ENCODE measurements at regions not wholly inside any gene's neighbourhood (a gene's known extent, or its start where the extent isn't known, plus 50 kb on each side); places are given as distances from the start of the nearest gene placed in this dataset.

- TF ChIP-seq CTCF (conservative IDR thresholded peaks at IDR 0.05; ENCODE audit: low read depth in 2 of 2) (no peak), ETS1 (IDR thresholded peaks at IDR 0.05) (no peak), EZH2phosphoT487 (IDR thresholded peaks at IDR 0.05; ENCODE audit: unreplicated experiment) (no peak), JUNB (IDR thresholded peaks at IDR 0.05; ENCODE audit: unreplicated experiment) (no peak)
These were observed 292.3 kb downstream of the USP25 start (continued) for GRCh38 chr21:16022116-16022515.

GRCh38 chr21:16022921-16023320 is 293.1 kb downstream of the USP25 start:
- no peak overlapping the region for H3K27ac ChIP-seq (ENCODE audit: low read depth)
- H3K4me3 Mint-ChIP-seq: no peak overlapping the region
- H3K36me3 Mint-ChIP-seq (ENCODE audit: low read depth): no peaks in the 10 kb centered on the region
- DNase-seq (ENCODE audit: low spot score): no peak
- no peaks in the 10 kb centered on the region for H3K9me2 ChIP-seq (ENCODE audit: insufficient read depth)
- H3F3A ChIP-seq (replicated peaks; ENCODE audit: low read depth): no peaks in the 10 kb centered on the region
- no peaks in the 10 kb centered on the region for H3K4me1 Mint-ChIP-seq
- H3K27ac Mint-ChIP-seq: no peak overlapping the region
- no peaks in the 10 kb centered on the region for H3K36me3 ChIP-seq (ENCODE audit: insufficient read depth)
- H3K79me2 ChIP-seq (replicated peaks; ENCODE audit: insufficient read depth): no peaks in the 10 kb centered on the region
- no peaks in the 10 kb centered on the region for H4K20me1 ChIP-seq (replicated peaks; ENCODE audit: insufficient read depth)
- no peaks in the 10 kb centered on the region for H3K27me3 ChIP-seq (ENCODE audit: insufficient read depth)
- no peak overlapping the region for H3K4me3 ChIP-seq
- H3K27me3 Mint-ChIP-seq (ENCODE audit: insufficient read depth, low read depth, poor library complexity): peaks cover 2% of the 10 kb centered on the region
- no peak for ATAC-seq
- H2AFZ ChIP-seq: no peak overlapping the region
- H3K4me2 ChIP-seq: no peak overlapping the region
- no peaks in the 10 kb centered on the region for H3K9me3 Mint-ChIP-seq
- no peaks in the 10 kb centered on the region for H3K4me1 ChIP-seq (ENCODE audit: insufficient read depth)
- no peak for TF ChIP-seq POLR2AphosphoS5 (IDR thresholded peaks at IDR 0.05; ENCODE audit: low read depth)
- no peak for TF ChIP-seq CREB1 (CRISPR knock-in tag; IDR thresholded peaks at IDR 0.05; ENCODE audit: low read depth)
- no peak for TF ChIP-seq REST (IDR thresholded peaks at IDR 0.05; ENCODE audit: unreplicated experiment)
- TF ChIP-seq EZH2 (IDR thresholded peaks at IDR 0.05; ENCODE audit: low read depth, unreplicated experiment): no peak
- no peak for TF ChIP-seq ZNF462 (CRISPR knock-in tag; IDR thresholded peaks at IDR 0.05)
- no peak for TF ChIP-seq ETS1 (IDR thresholded peaks at IDR 0.05)
- TF ChIP-seq EZH2phosphoT487 (IDR thresholded peaks at IDR 0.05; ENCODE audit: unreplicated experiment): no peak
- no peak for TF ChIP-seq JUNB (IDR thresholded peaks at IDR 0.05; ENCODE audit: unreplicated experiment)

Data from GM23338 (cell line).